PC-3 (cell line): ENCODE measurements at regions not wholly inside any gene's neighbourhood (a gene's known extent, or its start where the extent isn't known, plus 50 kb on each side); places are given as distances from the start of the nearest gene placed in this dataset.

Experiments used
- ATAC-seq: fragments of 200-7000 bp; cut with Tn5 transposase; 2 replicates; pipeline ENCODE4 v1.9.1; 2020; ENCODE audit warnings: mild to moderate bottlenecking, moderate library complexity
- BruUV-seq: library from RNA; stranded (reverse); fragments of 400-500 nt; replicated peaks from 2 replicates; lab custom pipeline; 2021; lab: Mats Ljungman, UMichigan
- CTCF ChIA-PET: fragments of 300-600 bp; sonication (Branson Sonifier 250); formaldehyde crosslinking; loops from one replicate; lab custom pipeline; 2022; ENCODE audit warnings: antibody characterized with exemption; lab: Charles Lee
- POLR2A ChIA-PET: fragments of 300-600 bp; sonication (Branson Sonifier 250); formaldehyde crosslinking; loops from one replicate; lab custom pipeline; 2022; ENCODE audit warnings: antibody characterized with exemption; ENCODE audit not compliant: unreplicated experiment; lab: Charles Lee
- DNase-seq: peaks from one replicate; pipeline ENCODE4 v3.0.0-alpha.2; 2015
- H2AFZ ChIP-seq: fragments of 300-600 bp; sonication (generic); 2 replicates; pipeline ENCODE4 v1.6.0; 2016; ENCODE audit warnings: antibody characterized with exemption, low read length
- H3F3A ChIP-seq: fragments of 300-600 bp; sonication (generic); one replicate; pipeline ENCODE4 v1.6.0; 2017; ENCODE audit warnings: antibody characterized with exemption, low read length, control low read depth, mild to moderate bottlenecking; ENCODE audit not compliant: unreplicated experiment
- H3K27ac ChIP-seq: fragments of 300-600 bp; sonication (generic); 2 replicates; pipeline ENCODE4 v1.5.1; 2016; ENCODE audit warnings: mild to moderate bottlenecking, low read length
- H3K27me3 ChIP-seq: fragments of 300-600 bp; sonication (generic); 2 replicates; pipeline ENCODE4 v1.6.1; 2016; ENCODE audit warnings: low read length, mixed read lengths
- H3K36me3 ChIP-seq: fragments of 300-600 bp; sonication (generic); 2 replicates; pipeline ENCODE4 v1.6.1; 2016; ENCODE audit warnings: low read depth, mixed run types, low read length, mixed read lengths
- H3K4me1 ChIP-seq: fragments of 300-600 bp; sonication (generic); 2 replicates; pipeline ENCODE4 v1.5.1; 2016; ENCODE audit warnings: low read length; ENCODE audit not compliant: insufficient read depth
- H3K4me2 ChIP-seq: fragments of 300-600 bp; sonication (generic); 2 replicates; pipeline ENCODE4 v1.6.0; 2016; ENCODE audit warnings: low read length
- H3K4me3 ChIP-seq: fragments of 300-600 bp; sonication (generic); 2 replicates; pipeline ENCODE4 v1.5.1; 2016; ENCODE audit warnings: mild to moderate bottlenecking, low read length, mixed read lengths
- H3K79me2 ChIP-seq: fragments of 300-600 bp; sonication (generic); 2 replicates; pipeline ENCODE4 v1.6.1; 2017; ENCODE audit warnings: low read length, mixed read lengths
- H3K9ac ChIP-seq: fragments of 300-600 bp; sonication (generic); 2 replicates; pipeline ENCODE4 v1.6.0; 2016; ENCODE audit warnings: mild to moderate bottlenecking, low read length
- H3K9me2 ChIP-seq: fragments of 300-600 bp; sonication (generic); replicated peaks from 2 replicates; pipeline ENCODE4 v1.6.1; 2016; ENCODE audit warnings: mixed run types, low read length, mixed read lengths
- H3K9me3 ChIP-seq: fragments of 300-600 bp; sonication (generic); 2 replicates; pipeline ENCODE4 v1.6.1; 2016; ENCODE audit warnings: low read length, mixed read lengths
- H4K20me1 ChIP-seq: fragments of 300-600 bp; sonication (generic); 2 replicates; pipeline ENCODE4 v1.6.1; 2016; ENCODE audit warnings: low read length, mixed read lengths
- EZH2 ChIP-seq: fragments of 300-600 bp; sonication (generic); IDR thresholded peaks from one replicate; pipeline ENCODE4 v1.6.1; 2017; ENCODE audit warnings: antibody characterized with exemption, mild to moderate bottlenecking, low read length; ENCODE audit not compliant: unreplicated experiment
- EZH2phosphoT487 ChIP-seq: fragments of 300-600 bp; sonication (generic); IDR thresholded peaks from 2 replicates; pipeline ENCODE4 v1.6.1; 2018; ENCODE audit warnings: mild to moderate bottlenecking, antibody characterized with exemption, low read length, borderline replicate concordance
- intact Hi-C: fragments of 100-400 bp; cut with micrococcal nuclease; formaldehyde crosslinking; loops from 2 replicates; pipeline ENCODE4 v1.9.0; 2023
- TF ChIP-seq, protein P1 (sequence below): fragments of 300-600 bp; sonication (generic); conservative IDR thresholded peaks from 2 replicates; pipeline ENCODE4 v1.5.1; 2017; ENCODE audit warnings: antibody characterized with exemption, low read depth, mild to moderate bottlenecking, low read length

DNA sequence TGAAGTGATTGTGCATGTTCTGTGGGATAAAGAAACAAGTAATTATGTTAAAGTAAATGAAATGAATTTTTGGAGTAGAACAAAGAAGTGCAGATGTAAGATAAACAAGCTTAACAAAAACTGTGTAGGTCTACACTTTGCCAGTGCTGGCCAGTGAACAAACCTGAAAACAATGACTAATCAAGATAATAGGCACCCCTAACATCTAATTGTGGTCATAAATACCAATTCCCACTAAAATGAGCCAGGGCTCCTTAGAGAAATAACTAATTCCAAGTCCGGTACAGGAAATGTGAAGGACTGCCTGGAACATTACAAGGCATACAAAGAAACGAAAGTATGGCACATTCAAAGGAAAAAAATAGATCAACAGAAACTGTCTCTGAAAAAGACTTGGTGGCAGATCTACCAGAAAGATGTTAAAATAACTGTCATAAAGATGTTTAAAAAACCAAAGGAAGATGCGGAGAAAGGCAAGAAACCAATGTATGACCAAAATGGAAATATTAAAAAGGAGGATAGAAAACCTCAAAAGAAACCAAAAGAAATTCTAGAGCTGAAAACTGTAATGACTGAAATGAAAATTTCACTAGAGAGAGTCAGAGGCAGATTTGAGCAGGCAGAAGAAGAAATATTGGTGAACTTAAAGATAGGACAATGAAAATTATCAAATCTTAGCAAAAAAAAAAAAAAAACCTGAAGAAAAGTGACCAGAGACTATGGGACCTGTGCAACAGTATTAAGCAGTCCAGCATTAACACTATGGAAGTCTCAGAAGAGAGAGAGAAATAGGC lies 94.7 kb upstream of the SLC66A3 start:
- Histone ChIP-seq H3K9ac (no peak overlapping the region), H3K9me3 (peaks cover 14% of the 10 kb centered on the region; the same call in 1 of the 2 replicates), H3K36me3 (no peaks in the 10 kb centered on the region; the same call in 1 of the 2 replicates), H3K79me2 (no peaks in the 10 kb centered on the region), H3K4me2 (no peak overlapping the region), H3K27me3 (peaks cover 12% of the 10 kb centered on the region), H3K9me2 (no peaks in the 10 kb centered on the region), H2AFZ (no peak overlapping the region), H4K20me1 (no peaks in the 10 kb centered on the region), H3K27ac (no peak overlapping the region), H3F3A (no peaks in the 10 kb centered on the region), H3K4me1 (no peaks in the 10 kb centered on the region), H3K4me3 (no peak overlapping the region)
- ATAC-seq (no peak), DNase-seq (no peak)
- CTCF ChIA-PET, result interaction anchor here (0.7 kb wide), 1 partner anchor 69 kb away, joined by 4 read pairs; no protein-coding TSS in a partner anchor
- intact Hi-C loops, result no loop called here
- POLR2A ChIA-PET, result no interaction called here
- BruUV-seq, result no TSS peak
- TF ChIP-seq, protein P1, sequence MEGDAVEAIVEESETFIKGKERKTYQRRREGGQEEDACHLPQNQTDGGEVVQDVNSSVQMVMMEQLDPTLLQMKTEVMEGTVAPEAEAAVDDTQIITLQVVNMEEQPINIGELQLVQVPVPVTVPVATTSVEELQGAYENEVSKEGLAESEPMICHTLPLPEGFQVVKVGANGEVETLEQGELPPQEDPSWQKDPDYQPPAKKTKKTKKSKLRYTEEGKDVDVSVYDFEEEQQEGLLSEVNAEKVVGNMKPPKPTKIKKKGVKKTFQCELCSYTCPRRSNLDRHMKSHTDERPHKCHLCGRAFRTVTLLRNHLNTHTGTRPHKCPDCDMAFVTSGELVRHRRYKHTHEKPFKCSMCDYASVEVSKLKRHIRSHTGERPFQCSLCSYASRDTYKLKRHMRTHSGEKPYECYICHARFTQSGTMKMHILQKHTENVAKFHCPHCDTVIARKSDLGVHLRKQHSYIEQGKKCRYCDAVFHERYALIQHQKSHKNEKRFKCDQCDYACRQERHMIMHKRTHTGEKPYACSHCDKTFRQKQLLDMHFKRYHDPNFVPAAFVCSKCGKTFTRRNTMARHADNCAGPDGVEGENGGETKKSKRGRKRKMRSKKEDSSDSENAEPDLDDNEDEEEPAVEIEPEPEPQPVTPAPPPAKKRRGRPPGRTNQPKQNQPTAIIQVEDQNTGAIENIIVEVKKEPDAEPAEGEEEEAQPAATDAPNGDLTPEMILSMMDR, result no peak
- TF ChIP-seq EZH2phosphoT487 (no peak), EZH2 (no peak)

DNA sequence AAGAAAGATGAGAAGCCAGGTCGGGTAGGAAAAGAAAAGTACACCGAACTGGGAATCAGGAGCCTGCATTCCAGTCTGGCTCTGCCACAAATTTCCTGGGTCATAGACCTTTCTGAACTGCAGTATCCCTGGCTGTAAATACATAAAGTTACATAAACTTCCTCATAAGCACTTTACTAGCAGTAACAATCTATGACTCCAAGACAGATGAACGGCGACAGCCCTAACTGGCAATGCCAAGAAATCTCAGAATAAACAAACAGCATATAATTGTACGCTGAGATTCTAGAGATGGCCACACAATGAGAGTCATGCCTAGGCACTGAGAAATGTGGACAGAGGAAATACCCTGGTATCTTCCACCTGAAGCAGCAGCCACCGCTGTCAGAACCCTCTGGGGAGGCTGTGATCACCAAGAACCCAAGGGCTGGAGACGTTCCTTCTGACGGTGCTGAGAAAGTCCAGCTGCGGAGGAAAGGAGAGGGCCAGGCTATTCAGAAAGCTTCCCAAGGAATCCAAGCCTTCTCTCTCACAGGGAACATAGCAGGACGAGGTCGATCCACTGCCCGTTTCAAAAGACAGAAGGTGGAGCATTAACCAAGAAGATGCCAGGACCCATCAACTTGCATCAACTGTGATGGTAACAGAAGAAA lies 89.3 kb upstream of the SLC66A3 start:
- ChIA-PET CTCF (no interaction called here), POLR2A (no interaction called here)
- DNase-seq (no peak), ATAC-seq (peak; percentile 18)
- Histone ChIP-seq H4K20me1 (no peaks in the 10 kb centered on the region), H3K27ac (no peak overlapping the region), H3K9ac (no peak overlapping the region), H3K9me3 (peaks cover 9% of the 10 kb centered on the region; the same call in 1 of the 2 replicates), H3K4me1 (no peaks in the 10 kb centered on the region), H3K4me2 (no peak overlapping the region), H3F3A (no peaks in the 10 kb centered on the region), H3K27me3 (peaks cover 17% of the 10 kb centered on the region), H3K4me3 (no peak overlapping the region), H3K79me2 (no peaks in the 10 kb centered on the region), H3K36me3 (no peaks in the 10 kb centered on the region; the same call in 1 of the 2 replicates), H3K9me2 (no peaks in the 10 kb centered on the region), H2AFZ (no peak overlapping the region)
- BruUV-seq, result no TSS peak
- TF ChIP-seq EZH2 (no peak), EZH2phosphoT487 (no peak)
- TF ChIP-seq, protein P1, result no peak
- intact Hi-C loops, result no loop called here
